Endothelial cell of umbilical vein (primary cell): ENCODE measurements at regions not wholly inside any gene's neighbourhood (a gene's known extent, or its start where the extent isn't known, plus 50 kb on each side); places are given as distances from the start of the nearest gene placed in this dataset.

Experiments used
- BruUV-seq: library from RNA; stranded (reverse); fragments of 400-500 nt; replicated peaks from 2 replicates; lab custom pipeline; 2021; lab: Mats Ljungman, UMichigan
- CTCF ChIA-PET: fragments of 300-600, 350-600 bp; sonication (Branson Sonifier 250); formaldehyde crosslinking; loops from one replicate; lab custom pipeline; 2021; ENCODE audit warnings: antibody characterized with exemption, inconsistent platforms; lab: Charles Lee
- POLR2A ChIA-PET: fragments of 300-600, 350-600 bp; sonication (Branson Sonifier 250); formaldehyde crosslinking; loops from one replicate; lab custom pipeline; 2021; ENCODE audit warnings: antibody characterized with exemption, inconsistent platforms; lab: Charles Lee
- DNase-seq: peaks from one replicate; pipeline ENCODE4 v3.0.0-alpha.2; 2011; ENCODE audit warnings: low read depth, low spot score
- FAIRE-seq: peaks from 2 replicates; lab custom pipeline; 2011; peaks lifted over from hg19 to GRCh38; lab: Jason Lieb, UNC
- H2AFZ ChIP-seq: 2 replicates; pipeline ENCODE4 v1.6.0; 2012; ENCODE audit warnings: low read depth, low read length, control low read depth, inconsistent platforms
- H3K27ac ChIP-seq: 2 replicates; pipeline ENCODE4 v1.5.1; 2011; ENCODE audit warnings: low read depth, mild to moderate bottlenecking, control low read depth, low read length, moderate library complexity; ENCODE audit not compliant: insufficient read depth
- H3K27me3 ChIP-seq, 2 experiments: 2 replicates each; pipeline versions ENCODE4 v1.6.0 to v1.6.1; 2011; ENCODE audit warnings: low read length in 2 of 2, mixed read lengths in 1 of 2; ENCODE audit not compliant: control insufficient read depth in 2 of 2, insufficient read depth in 2 of 2
- H3K36me3 ChIP-seq, 2 experiments: 2 replicates in 1 of 2; 3 replicates in 1 of 2; pipeline ENCODE4 v1.5.1; 2011; ENCODE audit warnings: low read length in 2 of 2, mild to moderate bottlenecking in 1 of 2, moderate library complexity in 1 of 2; ENCODE audit not compliant: control insufficient read depth in 2 of 2, insufficient read depth in 2 of 2; ENCODE audit errors: extremely low read depth in 1 of 2
- H3K4me1 ChIP-seq: 3 replicates; pipeline ENCODE4 v1.5.1; 2011; ENCODE audit warnings: mild to moderate bottlenecking, low read length; ENCODE audit not compliant: control insufficient read depth, insufficient read depth; ENCODE audit errors: extremely low read depth
- H3K4me2 ChIP-seq: 2 replicates; pipeline ENCODE4 v1.6.1; 2011; ENCODE audit warnings: low read length, control low read depth, mixed read lengths; ENCODE audit not compliant: insufficient read depth
- H3K4me3 ChIP-seq, 3 experiments: fragments of 200-600 bp in 1 of 3; sonication (generic), shearing (Covaris generic) in 1 of 3; replicated peaks in 1 of 3; 2 replicates each; pipeline ENCODE4 v1.5.1; 2011 to 2016; ENCODE audit warnings: control low read depth in 3 of 3, low read length in 3 of 3, mild to moderate bottlenecking in 2 of 3, inconsistent platforms in 1 of 3, low read depth in 1 of 3, moderate library complexity in 1 of 3; ENCODE audit not compliant: insufficient read depth in 1 of 3
- H3K79me2 ChIP-seq: 2 replicates; pipeline ENCODE4 v1.6.0; 2012; ENCODE audit warnings: low read length, inconsistent platforms; ENCODE audit not compliant: control insufficient read depth, insufficient read depth
- H3K9ac ChIP-seq: replicated peaks from 2 replicates; pipeline ENCODE3; 2011; ENCODE audit warnings: low read length, control low read depth; ENCODE audit not compliant: insufficient read depth; ENCODE audit errors: extremely low read depth
- H3K9me1 ChIP-seq: replicated peaks from 3 replicates; pipeline ENCODE4 v1.6.0; 2011; ENCODE audit warnings: mild to moderate bottlenecking, low read length; ENCODE audit not compliant: control insufficient read depth, insufficient read depth; ENCODE audit errors: extremely low read depth
- H3K9me3 ChIP-seq: replicated peaks from 2 replicates; pipeline ENCODE4 v1.5.1; 2012; ENCODE audit warnings: low read length, inconsistent platforms; ENCODE audit not compliant: control insufficient read depth, insufficient read depth
- H4K20me1 ChIP-seq: replicated peaks from 2 replicates; pipeline ENCODE3; 2011; ENCODE audit warnings: mild to moderate bottlenecking, low read length; ENCODE audit not compliant: control insufficient read depth, insufficient read depth; ENCODE audit errors: extremely low read depth
- CTCF ChIP-seq, 2 donors: IDR thresholded peaks; 1 replicate in 1 of 2; 2 replicates in 1 of 2; pipeline ENCODE4 v1.5.1; 2011; ENCODE audit warnings: low read length in 2 of 2, mild to moderate bottlenecking in 2 of 2, moderate library complexity in 2 of 2, control low read depth in 1 of 2, inconsistent platforms in 1 of 2, low read depth in 1 of 2; ENCODE audit not compliant: insufficient read depth in 1 of 2; ENCODE audit errors: extremely low read depth in 1 of 2
- EZH2 ChIP-seq: IDR thresholded peaks from 2 replicates; pipeline ENCODE4 v1.6.1; 2012; ENCODE audit warnings: borderline replicate concordance, low read depth, mild to moderate bottlenecking, moderate library complexity, low read length, inconsistent platforms; ENCODE audit not compliant: severe bottlenecking
- FOS ChIP-seq: IDR thresholded peaks from 2 replicates; pipeline ENCODE4 v1.6.1; 2011; ENCODE audit warnings: mild to moderate bottlenecking, low read length, moderate library complexity, borderline replicate concordance; ENCODE audit not compliant: insufficient read depth
- GATA2 ChIP-seq: IDR thresholded peaks from 2 replicates; pipeline ENCODE4 v1.7.0; 2011; ENCODE audit warnings: low read depth, mild to moderate bottlenecking, moderate library complexity, mixed read lengths, low read length; ENCODE audit not compliant: insufficient read length, insufficient read depth
- JUN ChIP-seq: IDR thresholded peaks from 2 replicates; pipeline ENCODE4 v1.6.1; 2011; ENCODE audit warnings: borderline replicate concordance, low read depth; ENCODE audit not compliant: insufficient read length, insufficient read depth
- MAX ChIP-seq: IDR thresholded peaks from 2 replicates; pipeline ENCODE4 v1.6.1; 2011; ENCODE audit not compliant: insufficient read depth, insufficient read length
- MYC ChIP-seq: IDR thresholded peaks from one replicate; pipeline ENCODE4 v1.6.1; 2011; ENCODE audit warnings: mild to moderate bottlenecking, low read depth, low read length
- POLR2A ChIP-seq: IDR thresholded peaks from 2 replicates; pipeline ENCODE4 v1.6.1; 2012; ENCODE audit warnings: low read depth, mild to moderate bottlenecking, control low read depth, low read length
- POLR2AphosphoS5 ChIP-seq: IDR thresholded peaks from 2 replicates; pipeline ENCODE4 v1.6.1; 2012; ENCODE audit warnings: low read depth, mild to moderate bottlenecking, control low read depth, low read length, moderate library complexity; ENCODE audit not compliant: insufficient read depth
- dilution Hi-C: fragments of 300-500 bp; cut with MboI; formaldehyde crosslinking; loops from one replicate; pipeline ENCODE4 v1.15.0; 2019; ENCODE audit warnings: low sequenced_read_pairs; ENCODE audit not compliant: extremely low pct_ligation_motif_present
- intact Hi-C: fragments of 100-400 bp; cut with micrococcal nuclease; formaldehyde crosslinking; loops from one replicate; pipeline ENCODE4 v1.10.0; 2022

- intact Hi-C loops = no loop called here
- Histone ChIP-seq H3K36me3 (peaks cover 0 to 10% of the 10 kb centered on the region in 2 experiments), H3K9ac (no peak overlapping the region), H3K9me1 (no peaks in the 10 kb centered on the region), H3K79me2 (no peaks in the 10 kb centered on the region), H4K20me1 (no peaks in the 10 kb centered on the region), H3K4me2 (no peak overlapping the region), H3K27ac (no peak overlapping the region), H3K4me1 (no peaks in the 10 kb centered on the region), H3K9me3 (no peaks in the 10 kb centered on the region), H3K4me3 (no peak overlapping the region), H2AFZ (no peak overlapping the region), H3K27me3 (no peaks in the 10 kb centered on the region)
- BruUV-seq = no TSS peak
- dilution Hi-C loops = no loop called here
- CTCF ChIA-PET = no interaction called here
- FAIRE-seq (no peak), DNase-seq (no peak)
- POLR2A ChIA-PET = no interaction called here
- TF ChIP-seq FOS = no peak
- no peak for TF ChIP-seq JUN
- TF ChIP-seq GATA2 = no peak
- no peak for TF ChIP-seq MAX
- no peak for TF ChIP-seq MYC
- TF ChIP-seq POLR2A = no peak
- no peak for TF ChIP-seq POLR2AphosphoS5
- no peak for TF ChIP-seq CTCF (IDR thresholded peaks at IDR 0.05; ENCODE audit: extremely low read depth in 1 of 2, insufficient read depth in 1 of 2, low read depth in 1 of 2, low read length in 2 of 2)
- no peak for TF ChIP-seq EZH2
These were observed 50.3 kb downstream of the GASK1B start for GRCh38 chr4:158122501-158122900.
